Esophagus squamous epithelium (tissue), 4 donors: ENCODE measurements at regions not wholly inside any gene's neighbourhood (a gene's known extent, or its start where the extent isn't known, plus 50 kb on each side); places are given as distances from the start of the nearest gene placed in this dataset.

Source experiments
- CTCF ChIP-seq, 6 experiments: fragments of 450-650 bp in 4 of 6; fragments of 200-600 bp in 2 of 6; sonication (generic) in 2 of 6; IDR thresholded peaks; one replicate each; pipeline ENCODE4 v1.5.1; 2016 to 2019; ENCODE audit warnings: antibody characterized with exemption in 6 of 6, mild to moderate bottlenecking in 4 of 6, moderate library complexity in 4 of 6
- POLR2A ChIP-seq, 4 donors: fragments of 450-650 bp; IDR thresholded peaks; one replicate each; pipeline ENCODE4 v1.6.1; 2017; ENCODE audit warnings: antibody characterized with exemption in 4 of 4, mild to moderate bottlenecking in 4 of 4, moderate library complexity in 3 of 4

GRCh38 chr9:86697213-86697612 is 250.1 kb downstream of the GAS1 start:
- TF ChIP-seq POLR2A (IDR thresholded peaks at IDR 0.05) (no peak), CTCF (IDR thresholded peaks at IDR 0.05) (no peak)
